Breast epithelium (tissue), 4 donors: ENCODE measurements at regions not wholly inside any gene's neighbourhood (a gene's known extent, or its start where the extent isn't known, plus 50 kb on each side); places are given as distances from the start of the nearest gene placed in this dataset.

ENCODE experiments used
- DNase-seq, 2 donors: peaks; one replicate each; pipeline ENCODE4 v3.0.0-alpha.2; 2019; ENCODE audit warnings: low spot score in 2 of 2
- H3K27ac ChIP-seq, 2 donors: fragments of 200-600 bp; sonication (generic) in 1 of 2; one replicate each; pipeline ENCODE4 v1.5.1; 2016 to 2019; ENCODE audit warnings: mild to moderate bottlenecking in 1 of 2
- H3K27me3 ChIP-seq, 2 donors: fragments of 200-600 bp; sonication (generic) in 1 of 2; one replicate each; pipeline versions ENCODE4 v1.5.1 to v1.6.0; 2017 to 2019; ENCODE audit warnings: control low read depth in 1 of 2, mild to moderate bottlenecking in 1 of 2
- H3K36me3 ChIP-seq: fragments of 200-600 bp; one replicate; pipeline ENCODE4 v1.5.1; 2019
- H3K4me1 ChIP-seq, 2 donors: fragments of 200-600 bp; sonication (generic); one replicate each; pipeline ENCODE4 v1.5.1; 2016 to 2019; ENCODE audit warnings: control low read depth in 1 of 2
- H3K4me3 ChIP-seq, 3 donors: fragments of 200-600 bp; sonication (generic); 1 replicate in 2 of 3; 2 replicates in 1 of 3; pipeline ENCODE4 v1.5.1; 2016 to 2019; ENCODE audit warnings: mild to moderate bottlenecking in 3 of 3, moderate library complexity in 2 of 3
- H3K9me3 ChIP-seq, 2 donors: fragments of 200-600 bp; sonication (generic) in 1 of 2; one replicate each; pipeline ENCODE4 v1.5.1; 2016 to 2019; ENCODE audit warnings: control low read depth in 1 of 2
- CTCF ChIP-seq, 3 donors: fragments of 450-650 bp; IDR thresholded peaks; one replicate each; pipeline ENCODE4 v1.5.1; 2016 to 2017; ENCODE audit warnings: antibody characterized with exemption in 3 of 3, mild to moderate bottlenecking in 3 of 3, moderate library complexity in 3 of 3
- POLR2A ChIP-seq: fragments of 450-650 bp; IDR thresholded peaks from one replicate; pipeline ENCODE4 v1.6.1; 2016; ENCODE audit warnings: antibody characterized with exemption, mild to moderate bottlenecking, moderate library complexity
- POLR2AphosphoS5 ChIP-seq, 3 donors: sonication (generic); formaldehyde crosslinking; IDR thresholded peaks; one replicate each; pipeline ENCODE4 v1.6.1; 2017; ENCODE audit warnings: antibody characterized with exemption in 3 of 3
- intact Hi-C: fragments of 100-400 bp; cut with DNase I; formaldehyde crosslinking; loops from one replicate; pipeline ENCODE4 v1.15.1; 2023; ENCODE audit warnings: low total_unique reads

- H3K4me3 ChIP-seq = no peak overlapping the region
- no peaks in the 10 kb centered on the region for H3K4me1 ChIP-seq
- DNase-seq = no peak
- TF ChIP-seq CTCF (IDR thresholded peaks at IDR 0.05) (no peak), POLR2AphosphoS5 (IDR thresholded peaks at IDR 0.05) (no peak), POLR2A (no peak)
- H3K36me3 ChIP-seq = no peaks in the 10 kb centered on the region
- intact Hi-C loops = no loop called here
- no peaks in the 10 kb centered on the region for H3K27me3 ChIP-seq
- H3K27ac ChIP-seq = no peak overlapping the region
- H3K9me3 ChIP-seq = no peaks in the 10 kb centered on the region
These were observed 77.7 kb downstream of the LSM5 start for GRCh38 chr7:32412471-32412870.

- Histone ChIP-seq H3K9me3 (no peaks in the 10 kb centered on the region), H3K4me3 (no peak overlapping the region), H3K4me1 (no peaks in the 10 kb centered on the region), H3K36me3 (no peaks in the 10 kb centered on the region), H3K27ac (no peak overlapping the region), H3K27me3 (no peaks in the 10 kb centered on the region)
- DNase-seq = no peak
- TF ChIP-seq POLR2A (no peak), CTCF (IDR thresholded peaks at IDR 0.05) (no peak), POLR2AphosphoS5 (IDR thresholded peaks at IDR 0.05) (no peak)
- intact Hi-C loops = no loop called here
These were observed 79.6 kb downstream of the LSM5 start for GRCh38 chr7:32410545-32410944.

- Histone ChIP-seq H3K4me1 (no peaks in the 10 kb centered on the region), H3K27me3 (no peaks in the 10 kb centered on the region), H3K36me3 (no peaks in the 10 kb centered on the region), H3K27ac (no peak overlapping the region), H3K4me3 (no peak overlapping the region), H3K9me3 (no peaks in the 10 kb centered on the region)
- intact Hi-C loops = no loop called here
- no peak for DNase-seq
- TF ChIP-seq POLR2AphosphoS5 (IDR thresholded peaks at IDR 0.05) (no peak), POLR2A (no peak), CTCF (IDR thresholded peaks at IDR 0.05) (no peak)
These were observed 83.8 kb downstream of the LSM5 start for GRCh38 chr7:32406386-32406785.

- H3K36me3 ChIP-seq = no peaks in the 10 kb centered on the region
- TF ChIP-seq POLR2AphosphoS5 (IDR thresholded peaks at IDR 0.05) (no peak), POLR2A (no peak), CTCF (IDR thresholded peaks at IDR 0.05) (no peak)
- no peaks in the 10 kb centered on the region for H3K27me3 ChIP-seq
- H3K27ac ChIP-seq = no peak overlapping the region
- intact Hi-C loops = no loop called here
- H3K4me1 ChIP-seq = no peaks in the 10 kb centered on the region
- H3K9me3 ChIP-seq = no peaks in the 10 kb centered on the region
- no peak overlapping the region for H3K4me3 ChIP-seq
- DNase-seq = no peak
These were observed 86.5 kb downstream of the LSM5 start for GRCh38 chr7:32403463-32404229.

GRCh38 chr7:32400676-32401075, 89.5 kb downstream of the LSM5 start:
- Histone ChIP-seq H3K4me3 (no peak overlapping the region), H3K27ac (no peak overlapping the region), H3K36me3 (no peaks in the 10 kb centered on the region), H3K4me1 (no peaks in the 10 kb centered on the region), H3K27me3 (no peaks in the 10 kb centered on the region), H3K9me3 (no peaks in the 10 kb centered on the region)
- TF ChIP-seq CTCF (IDR thresholded peaks at IDR 0.05) = no peak
- TF ChIP-seq POLR2A = no peak
- TF ChIP-seq POLR2AphosphoS5 (IDR thresholded peaks at IDR 0.05) = no peak
- intact Hi-C loops = no loop called here
- no peak for DNase-seq
